Tibial artery (tissue), 4 donors: ENCODE measurements at regions not wholly inside any gene's neighbourhood (a gene's known extent, or its start where the extent isn't known, plus 50 kb on each side); places are given as distances from the start of the nearest gene placed in this dataset.

Source experiments
- DNase-seq, 2 donors: peaks; one replicate each; pipeline ENCODE4 v3.0.0-alpha.2; 2019
- H3K27ac ChIP-seq, 2 donors: fragments of 200-600 bp; sonication (generic) in 1 of 2; 1 replicate in 1 of 2; 2 replicates in 1 of 2; pipeline ENCODE4 v1.5.1; 2018 to 2019; ENCODE audit warnings: mild to moderate bottlenecking in 1 of 2
- H3K27me3 ChIP-seq, 2 donors: fragments of 200-600 bp; sonication (generic) in 1 of 2; one replicate each; pipeline versions ENCODE4 v1.5.1 to v1.6.0; 2016 to 2019
- H3K36me3 ChIP-seq, 3 donors: fragments of 200-600 bp; sonication (generic) in 2 of 3; one replicate each; pipeline ENCODE4 v1.5.1; 2016 to 2019; ENCODE audit warnings: mild to moderate bottlenecking in 2 of 3
- H3K4me1 ChIP-seq, 4 donors: fragments of 200-600 bp; sonication (generic) in 2 of 4; 1 replicate in 3 of 4; 2 replicates in 1 of 4; pipeline ENCODE4 v1.5.1; 2016 to 2019
- H3K4me3 ChIP-seq, 2 donors: fragments of 200-600 bp; sonication (generic) in 1 of 2; 1 replicate in 1 of 2; 2 replicates in 1 of 2; pipeline ENCODE4 v1.5.1; 2018 to 2019; ENCODE audit warnings: mild to moderate bottlenecking in 2 of 2
- H3K9me3 ChIP-seq, 3 donors: fragments of 200-600 bp; sonication (generic) in 1 of 3; one replicate each; pipeline ENCODE4 v1.5.1; 2016 to 2019
- CTCF ChIP-seq, 2 experiments: fragments of 200-600 bp in 1 of 2; fragments of 450-650 bp in 1 of 2; IDR thresholded peaks; one replicate each; pipeline ENCODE4 v1.5.1; 2017 to 2019; ENCODE audit warnings: antibody characterized with exemption in 2 of 2, mild to moderate bottlenecking in 1 of 2, moderate library complexity in 1 of 2
- intact Hi-C: fragments of 100-400 bp; cut with DNase I; formaldehyde crosslinking; loops from one replicate; pipeline ENCODE4 v1.15.0; 2023; ENCODE audit warnings: low total_unique reads

- intact Hi-C loops = no loop called here
- no peaks in the 10 kb centered on the region for H3K4me1 ChIP-seq
Observed at GRCh38 chr12:28771968-28772367, 377.1 kb upstream of the FAR2 start.

GRCh38 chr12:28775556-28775955 is 373.5 kb upstream of the FAR2 start:
- Histone ChIP-seq H3K4me1 (no peaks in the 10 kb centered on the region), H3K27me3 (no peaks in the 10 kb centered on the region), H3K27ac (no peak overlapping the region), H3K36me3 (no peaks in the 10 kb centered on the region), H3K4me3 (no peak overlapping the region), H3K9me3 (no peaks in the 10 kb centered on the region)
- TF ChIP-seq CTCF (IDR thresholded peaks at IDR 0.05) = no peak
- intact Hi-C loops = no loop called here
- DNase-seq = no peak

More at GRCh38 chr12:28771968-28772367, 377.1 kb upstream of the FAR2 start:
- H3K9me3 ChIP-seq = no peaks in the 10 kb centered on the region
- H3K27ac ChIP-seq = no peak overlapping the region
- H3K4me3 ChIP-seq = no peak overlapping the region
- no peak for DNase-seq
- no peaks in the 10 kb centered on the region for H3K36me3 ChIP-seq
- H3K27me3 ChIP-seq = no peaks in the 10 kb centered on the region
- no peak for TF ChIP-seq CTCF (IDR thresholded peaks at IDR 0.05)

GRCh38 chr12:28776220-28776619 is 372.9 kb upstream of the FAR2 start:
- Histone ChIP-seq H3K9me3 (no peaks in the 10 kb centered on the region), H3K27me3 (no peaks in the 10 kb centered on the region), H3K4me1 (no peaks in the 10 kb centered on the region), H3K27ac (no peak overlapping the region), H3K4me3 (no peak overlapping the region), H3K36me3 (no peaks in the 10 kb centered on the region)
- TF ChIP-seq CTCF (IDR thresholded peaks at IDR 0.05) = no peak
- intact Hi-C loops = no loop called here
- DNase-seq = no peak

GRCh38 chr12:28776913-28777422 is 372.1 kb upstream of the FAR2 start:
- H3K27me3 ChIP-seq = no peaks in the 10 kb centered on the region
- intact Hi-C loops = no loop called here
- H3K9me3 ChIP-seq = no peaks in the 10 kb centered on the region
- H3K4me1 ChIP-seq = no peaks in the 10 kb centered on the region
- no peak for DNase-seq
- no peak overlapping the region for H3K27ac ChIP-seq
- H3K36me3 ChIP-seq = no peaks in the 10 kb centered on the region
- H3K4me3 ChIP-seq = no peak overlapping the region
- no peak for TF ChIP-seq CTCF (IDR thresholded peaks at IDR 0.05)

- Histone ChIP-seq H3K27ac (no peak overlapping the region), H3K4me3 (no peak overlapping the region), H3K36me3 (no peaks in the 10 kb centered on the region), H3K9me3 (no peaks in the 10 kb centered on the region), H3K27me3 (no peaks in the 10 kb centered on the region), H3K4me1 (no peaks in the 10 kb centered on the region)
- TF ChIP-seq CTCF (IDR thresholded peaks at IDR 0.05) = no peak
- intact Hi-C loops = no loop called here
- DNase-seq = no peak
Observed at GRCh38 chr12:28777603-28778365, 371.3 kb upstream of the FAR2 start.
